CD4-positive, alpha-beta T cell treated with Interleukin-2 at 100 ng/mL for 4 hours (primary cell): ENCODE measurements at regions not wholly inside any gene's neighbourhood (a gene's known extent, or its start where the extent isn't known, plus 50 kb on each side); places are given as distances from the start of the nearest gene placed in this dataset.
"Not testable (repeated sequence)": the region's sequence is repeated elsewhere in the genome, so short reads cannot be mapped to it uniquely, and the experiment has no call there.

Source experiments
- DNase-seq: peaks from one replicate; pipeline ENCODE4 v3.0.0-alpha.2; 2020; ENCODE audit warnings: low spot score

DNA sequence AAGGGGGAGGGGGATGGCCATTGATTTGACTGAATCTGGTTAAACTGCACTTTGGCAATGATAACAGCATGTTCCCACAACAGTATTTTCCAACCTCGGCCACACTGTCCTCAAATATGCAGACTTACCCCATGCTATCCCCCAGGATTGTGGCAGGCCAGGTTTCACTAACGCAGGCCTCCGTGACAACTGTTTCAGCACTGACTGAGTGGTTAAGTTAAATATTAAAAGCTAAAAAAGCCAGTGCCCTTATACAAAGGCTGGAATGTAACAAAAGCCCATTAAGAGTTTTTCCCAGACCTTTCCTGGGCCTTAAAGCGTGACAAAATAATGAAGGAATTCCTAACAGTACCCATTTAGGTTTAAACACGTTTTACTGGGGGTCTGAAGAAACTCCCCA lies 202.9 kb downstream of the USP25 start:
- no peak for DNase-seq

DNA sequence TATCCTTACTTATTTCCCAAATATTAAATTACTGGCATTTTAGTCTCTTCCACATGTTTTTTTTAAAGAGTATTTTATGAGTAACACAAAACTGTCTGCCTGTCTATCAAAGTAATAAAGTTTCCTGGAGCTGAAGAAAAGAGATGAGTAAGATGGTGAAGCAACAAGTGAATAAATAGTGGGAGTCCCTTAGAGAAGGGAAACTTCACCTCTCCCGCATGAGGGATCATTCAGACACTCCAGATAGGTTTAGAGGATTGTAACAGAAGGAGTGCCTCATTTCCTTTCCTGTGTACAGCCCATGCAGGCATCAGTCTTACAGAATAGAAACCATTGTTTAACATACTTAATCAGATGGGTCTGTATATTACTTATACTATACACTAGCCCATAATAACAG lies 205.7 kb downstream of the USP25 start:
- DNase-seq, result no peak

DNA sequence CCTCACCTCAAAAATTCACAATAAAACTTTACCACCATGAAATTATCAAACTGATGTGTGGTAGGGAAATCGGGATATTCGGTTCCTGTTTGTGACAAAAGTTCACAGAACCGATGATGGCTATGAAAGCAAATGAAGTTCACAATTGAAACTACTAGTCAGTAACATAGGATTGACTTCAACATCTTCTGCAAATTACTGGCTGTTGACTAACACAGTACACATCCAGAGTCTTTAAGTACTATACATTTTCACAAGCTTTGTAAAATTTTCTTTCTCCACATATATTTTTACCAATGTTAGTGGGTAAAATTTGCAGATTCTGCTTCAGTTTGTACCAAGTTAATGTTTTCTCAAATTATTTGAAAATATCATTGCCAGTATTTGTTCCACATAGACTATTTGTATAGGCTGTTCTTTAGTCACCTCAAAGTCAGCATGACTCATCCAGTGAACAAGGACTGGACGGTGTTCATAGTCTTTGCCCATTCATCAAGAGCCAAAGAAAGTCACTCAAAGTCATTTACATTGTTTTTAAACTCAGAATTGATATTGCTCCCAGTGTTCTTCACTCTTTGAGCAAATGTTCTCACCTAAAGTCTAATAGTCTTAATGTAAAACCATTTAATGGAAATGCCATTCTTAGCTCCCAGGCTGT lies 213.4 kb downstream of the USP25 start:
- DNase-seq, result no peak

DNA sequence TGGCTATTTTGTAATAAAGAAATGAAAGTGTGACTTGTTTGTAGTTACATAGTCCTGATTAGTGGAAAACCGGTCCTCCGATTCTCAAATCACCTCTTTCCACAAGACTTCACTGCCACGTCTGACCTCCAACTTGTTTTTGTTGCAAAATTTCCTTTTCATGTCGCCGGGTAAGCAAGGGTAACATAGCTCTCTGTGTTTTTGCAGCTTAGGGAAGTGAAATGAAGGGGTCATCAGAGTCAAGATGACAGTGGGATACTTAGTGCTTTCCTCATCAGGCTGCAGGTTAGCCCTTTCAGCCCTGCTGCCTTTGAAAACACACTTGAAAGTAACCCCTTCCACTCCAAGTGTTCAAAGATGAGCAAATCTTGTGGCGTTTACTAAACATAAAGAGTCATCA lies 217.9 kb downstream of the USP25 start:
- DNase-seq, result no peak

DNA sequence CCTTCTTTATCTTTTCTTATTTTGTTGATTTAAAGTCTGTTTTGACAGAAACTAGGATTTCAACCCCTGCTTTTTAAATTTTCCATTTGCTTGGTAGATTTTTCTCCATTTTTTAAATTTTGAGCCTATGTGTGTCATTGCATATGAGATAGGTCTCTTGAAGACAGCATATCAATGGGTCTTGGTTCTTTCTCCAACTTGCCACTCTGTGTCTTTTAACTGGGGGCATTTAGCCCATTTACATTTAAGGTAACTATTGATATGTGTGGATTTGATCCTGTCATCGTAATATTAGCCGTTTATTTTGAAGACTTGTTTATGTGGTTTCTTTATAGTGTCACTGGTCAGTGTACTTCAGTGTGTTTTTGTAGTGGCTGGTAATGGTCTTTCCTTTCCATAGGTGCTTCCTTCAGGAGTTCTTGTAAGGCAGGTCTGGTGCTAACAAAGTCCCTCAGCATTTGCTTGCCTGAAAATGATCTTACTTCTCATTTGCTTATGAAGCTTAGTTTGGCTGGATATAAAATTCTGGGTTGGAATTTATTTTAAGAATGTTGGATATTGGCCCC lies 223.9 kb downstream of the USP25 start:
- no peak for DNase-seq

DNA sequence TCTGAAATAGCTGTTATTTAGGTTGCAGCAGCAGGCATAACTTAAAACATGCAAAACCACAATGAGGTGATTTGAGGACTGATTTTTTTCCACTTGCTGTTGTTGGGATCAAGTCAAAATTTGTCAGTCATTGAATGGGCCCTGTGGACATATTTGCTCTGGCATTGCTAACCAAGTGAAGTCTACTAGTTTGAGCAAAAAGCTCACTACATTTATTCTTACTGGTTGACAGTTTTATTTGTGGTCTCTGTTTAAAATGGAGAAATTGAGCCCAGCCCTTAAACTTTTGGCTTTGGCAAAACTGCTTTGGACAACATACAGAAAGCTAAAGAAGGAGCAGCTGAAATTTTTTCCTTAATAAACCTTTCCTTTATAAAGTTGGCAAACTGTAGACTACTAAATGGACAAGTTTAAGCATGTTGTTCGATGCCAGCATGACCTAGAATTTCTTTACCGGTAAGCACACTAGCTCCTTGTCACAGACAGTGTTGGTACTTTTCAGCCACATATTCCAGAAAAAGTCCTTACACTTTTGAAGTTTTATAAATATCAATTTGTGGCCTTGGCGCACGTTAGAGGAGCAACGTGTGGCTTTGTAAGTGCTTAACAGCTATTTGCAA lies 234.6 kb downstream of the USP25 start:
- no peak for DNase-seq

DNA sequence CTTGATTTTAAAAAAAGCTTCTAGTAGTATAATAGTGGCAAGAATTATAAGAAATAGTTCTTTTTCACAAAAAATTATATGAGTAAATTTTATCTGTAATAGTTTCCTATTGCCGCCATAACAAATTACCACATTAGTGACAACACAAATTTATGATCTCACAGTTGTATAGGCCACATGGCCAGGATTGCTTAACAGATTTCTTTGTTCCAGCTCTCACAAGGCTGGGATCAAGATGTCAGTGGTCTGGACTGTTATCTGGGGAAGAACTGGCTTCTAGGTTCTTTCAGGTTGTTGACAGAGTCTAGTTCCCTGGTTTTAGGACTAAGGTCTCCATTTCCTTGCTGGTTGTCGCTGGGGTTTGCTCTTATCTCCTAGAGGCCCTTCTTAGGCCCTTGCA lies 236.4 kb downstream of the USP25 start:
- DNase-seq, result no peak

DNA sequence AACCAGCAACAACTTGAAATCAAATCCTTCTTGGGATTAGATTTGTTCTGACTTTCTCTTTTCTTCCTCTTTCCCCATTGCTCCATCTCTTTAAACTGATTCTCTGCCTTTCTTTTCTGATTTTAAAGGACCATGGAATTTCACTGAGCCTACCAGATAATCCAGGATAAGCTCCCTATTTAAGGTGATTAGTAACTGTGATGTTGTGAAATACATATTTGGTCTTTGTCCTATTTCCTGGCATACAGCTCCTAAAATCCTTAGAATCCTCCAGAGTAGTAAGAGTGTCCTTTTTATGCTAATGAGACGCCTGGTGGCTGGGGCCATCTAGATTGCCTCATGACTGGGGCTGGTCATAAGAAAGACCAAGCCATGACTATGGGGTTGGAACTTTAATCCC lies 236.9 kb downstream of the USP25 start:
- no peak for DNase-seq

DNA sequence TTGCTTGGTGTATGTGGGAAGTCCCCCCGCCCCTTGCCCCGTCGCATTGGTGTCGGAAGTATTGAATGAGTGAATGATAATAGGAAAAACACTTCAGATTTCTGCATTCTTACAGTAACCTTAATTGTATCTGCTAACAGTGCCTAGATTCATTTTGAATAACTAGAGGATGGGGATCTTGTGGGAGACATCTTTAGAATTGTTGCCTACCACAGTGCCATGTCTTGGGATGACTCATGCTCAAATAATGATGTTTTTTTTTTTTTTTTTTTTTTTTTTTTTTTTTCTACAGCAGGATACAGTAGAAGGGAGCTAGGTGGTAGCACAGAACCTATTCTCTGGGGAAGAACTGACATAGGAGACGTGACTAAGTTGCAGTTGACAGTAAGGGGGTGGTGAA lies 237.9 kb downstream of the USP25 start:
- DNase-seq, result no peak

DNA sequence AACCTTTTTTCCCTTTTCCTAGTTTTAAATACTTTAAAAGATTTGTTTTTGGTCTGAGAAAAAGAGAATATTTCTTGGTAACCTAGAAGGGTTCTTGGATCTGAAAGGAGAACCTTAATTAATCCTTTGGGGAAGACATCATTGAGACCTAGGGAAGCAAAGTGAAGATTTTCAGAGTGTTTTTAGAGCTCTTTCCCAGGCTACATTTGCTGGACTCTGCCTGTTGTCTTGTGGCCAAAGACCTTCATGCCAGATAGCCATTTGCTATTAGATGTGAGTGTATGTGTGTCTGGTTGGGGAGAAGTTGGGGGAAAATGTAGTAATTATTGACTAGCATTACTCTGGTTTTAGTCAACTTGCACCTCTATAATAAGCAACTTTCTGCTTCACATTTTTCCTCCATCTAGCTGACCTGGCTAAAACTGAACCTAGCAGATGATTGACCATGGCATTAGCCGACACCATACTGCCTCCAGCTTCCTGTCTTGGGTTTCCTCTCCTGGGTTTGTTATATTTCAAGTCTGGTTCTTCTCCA lies 239.1 kb downstream of the USP25 start:
- no peak for DNase-seq

DNA sequence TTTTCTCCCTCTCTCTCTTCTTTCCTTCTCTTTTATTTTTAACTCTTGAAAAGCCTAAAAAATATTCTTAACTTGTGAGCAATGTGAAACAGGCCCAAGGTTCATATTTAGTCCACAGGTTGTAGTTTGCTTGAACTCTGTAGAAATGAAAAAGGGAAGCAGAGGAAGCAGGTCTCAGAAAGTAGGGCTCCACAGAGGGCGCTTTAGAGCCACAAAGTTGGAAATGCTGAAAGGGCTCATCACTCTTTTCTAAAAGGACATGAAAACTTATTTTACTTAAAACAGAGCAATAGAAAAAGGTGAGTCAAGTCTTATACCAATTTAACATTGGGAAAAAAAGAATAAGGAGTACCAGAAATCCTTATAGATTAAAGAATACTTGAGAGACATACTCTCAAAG lies 247.0 kb downstream of the USP25 start:
- DNase-seq, result no peak

DNA sequence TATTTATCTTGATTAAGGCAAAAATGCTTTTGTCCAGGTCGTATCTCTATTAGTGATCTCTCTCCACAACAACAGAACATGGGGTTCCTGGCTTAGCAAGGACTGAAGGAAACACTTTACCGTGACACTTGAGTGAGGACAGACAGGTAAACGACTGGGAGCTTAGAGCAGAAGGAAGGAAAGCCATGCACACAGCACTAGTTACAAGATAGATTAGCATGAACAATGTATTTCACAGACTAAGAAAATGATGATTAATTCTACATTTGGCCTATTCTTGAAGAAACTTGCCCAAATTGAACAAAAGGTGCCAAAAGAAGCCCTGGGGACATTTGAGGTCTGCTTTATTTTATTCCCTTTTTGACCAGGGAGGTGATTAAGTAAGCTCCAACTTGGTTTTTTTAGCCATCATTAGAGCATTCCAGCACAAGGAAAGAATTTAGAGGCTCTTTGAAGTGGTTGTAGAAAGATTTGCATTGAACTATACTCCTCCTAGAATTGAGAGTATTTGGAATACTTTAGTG lies 248.5 kb downstream of the USP25 start:
- no peak for DNase-seq

DNA sequence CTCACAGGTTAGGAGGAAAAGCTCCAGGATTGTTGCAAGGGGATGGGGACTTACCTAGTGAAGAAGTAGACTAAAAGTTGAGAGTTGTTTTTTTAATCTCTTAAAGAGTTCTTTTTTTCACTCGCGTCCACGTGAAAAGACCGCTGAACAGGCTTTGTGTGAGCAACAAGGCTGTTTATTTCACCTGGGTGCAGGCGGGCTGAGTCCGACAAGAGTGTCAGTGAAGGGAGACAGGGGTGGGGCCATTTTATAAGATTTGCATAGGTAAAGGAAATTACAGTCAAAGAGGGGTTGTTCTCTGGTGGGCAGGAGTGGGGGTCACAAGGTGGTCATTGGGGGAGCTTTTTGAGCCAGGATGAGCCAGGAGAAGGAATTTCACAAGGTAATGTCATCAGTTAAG lies 249.7 kb downstream of the USP25 start:
- not testable (repeated sequence) for DNase-seq

DNA sequence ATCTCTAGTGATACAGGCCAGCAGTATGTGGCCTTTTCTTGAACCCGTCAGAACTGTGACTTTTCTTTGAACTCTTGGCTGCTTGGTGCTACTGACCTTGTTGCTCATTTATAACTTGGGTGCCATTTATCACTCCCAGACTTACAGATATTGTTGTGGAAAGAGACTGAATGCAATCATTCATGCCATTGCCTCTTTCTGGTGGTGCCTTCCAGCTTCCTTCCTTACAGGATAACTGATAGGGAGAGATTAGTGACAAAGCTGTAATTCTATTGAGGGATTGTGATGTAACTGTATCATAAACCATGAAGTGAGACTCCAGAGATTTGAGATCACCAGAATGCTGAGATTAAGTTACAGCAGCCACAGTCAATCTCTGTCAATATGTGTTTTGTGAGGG lies 256.5 kb downstream of the USP25 start:
- DNase-seq, result no peak

DNA sequence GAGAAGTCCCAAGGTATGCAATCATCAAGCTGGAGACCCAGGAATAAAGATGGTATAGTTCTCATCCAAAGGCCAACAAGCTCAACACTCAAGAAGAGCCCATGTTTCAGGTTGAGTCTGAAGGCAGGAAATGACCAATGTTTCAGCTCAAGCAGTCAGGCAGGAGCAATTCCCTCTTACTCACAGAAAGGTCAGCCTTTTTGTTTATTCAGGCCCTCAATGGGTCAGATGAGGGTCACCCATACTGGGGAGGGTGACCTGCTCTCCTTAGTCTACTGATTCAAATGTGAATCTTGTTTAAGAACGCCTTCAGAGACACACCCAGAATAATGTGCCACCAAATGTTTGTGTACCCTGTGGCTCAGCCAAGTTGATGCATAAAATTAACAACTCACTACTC lies 262.4 kb downstream of the USP25 start:
- DNase-seq, result no peak

DNA sequence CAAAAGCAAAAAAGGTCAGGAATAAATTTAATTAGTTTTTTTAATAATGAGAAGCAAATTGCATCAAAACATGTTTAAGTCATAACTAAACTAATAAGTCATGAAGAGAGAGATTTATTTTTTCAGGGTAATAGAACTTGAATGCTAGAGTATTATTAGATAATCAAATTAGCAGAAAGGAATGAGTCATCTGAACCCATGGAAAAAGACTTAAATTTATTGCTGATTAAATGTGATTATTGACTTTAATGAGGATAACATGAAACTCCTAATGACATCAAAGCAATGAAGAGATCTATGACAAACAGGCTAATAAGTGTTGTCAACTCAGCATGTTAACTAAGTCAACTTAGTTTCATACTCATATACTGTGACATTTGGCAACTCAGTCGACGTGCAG lies 264.2 kb downstream of the USP25 start:
- no peak for DNase-seq

DNA sequence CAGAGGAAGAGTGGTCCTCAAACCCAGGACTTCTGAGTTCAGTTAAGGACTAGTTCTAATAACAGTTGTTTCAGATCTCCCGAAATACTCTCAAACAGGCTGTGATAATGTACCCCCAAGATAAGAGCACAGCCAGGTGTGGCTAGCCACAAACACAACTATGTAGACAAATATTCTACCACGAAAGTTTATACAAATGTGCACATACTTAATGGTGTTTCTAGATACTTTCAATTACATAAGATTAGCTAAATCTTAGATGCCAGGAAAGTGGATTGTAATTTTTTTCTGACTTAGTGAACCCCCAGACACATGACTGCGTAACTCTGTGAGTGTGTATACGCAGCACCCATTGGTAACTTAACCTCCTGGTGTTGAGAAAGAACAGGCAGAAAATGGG lies 270.0 kb downstream of the USP25 start:
- no peak for DNase-seq

DNA sequence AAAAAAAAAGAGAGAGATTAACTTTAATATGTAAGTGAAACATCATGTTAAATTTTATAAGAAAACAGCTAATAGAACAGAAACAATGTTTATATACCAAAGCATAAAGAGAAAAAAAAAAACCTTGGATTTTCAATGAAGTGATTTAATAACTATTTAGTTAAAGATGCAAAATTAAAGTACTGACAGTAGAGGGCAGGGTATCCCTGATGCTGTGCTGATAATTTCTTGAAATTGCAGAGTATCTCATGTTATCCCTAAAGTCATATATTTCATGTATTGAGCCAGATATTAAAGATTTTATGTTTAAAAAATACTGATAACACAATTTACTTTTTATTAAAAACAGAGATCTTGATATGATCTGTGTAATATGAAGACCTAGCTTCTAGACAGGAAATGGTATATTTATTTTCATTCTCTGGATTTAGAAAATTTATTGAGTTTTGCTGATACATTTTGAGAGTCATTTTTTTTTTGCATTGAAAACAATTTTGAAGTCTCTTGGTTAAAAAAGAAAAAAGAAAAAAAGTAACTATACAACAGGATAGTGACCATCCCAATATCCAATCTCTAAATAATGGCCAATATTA lies 273.2 kb downstream of the USP25 start:
- DNase-seq, result no peak

DNA sequence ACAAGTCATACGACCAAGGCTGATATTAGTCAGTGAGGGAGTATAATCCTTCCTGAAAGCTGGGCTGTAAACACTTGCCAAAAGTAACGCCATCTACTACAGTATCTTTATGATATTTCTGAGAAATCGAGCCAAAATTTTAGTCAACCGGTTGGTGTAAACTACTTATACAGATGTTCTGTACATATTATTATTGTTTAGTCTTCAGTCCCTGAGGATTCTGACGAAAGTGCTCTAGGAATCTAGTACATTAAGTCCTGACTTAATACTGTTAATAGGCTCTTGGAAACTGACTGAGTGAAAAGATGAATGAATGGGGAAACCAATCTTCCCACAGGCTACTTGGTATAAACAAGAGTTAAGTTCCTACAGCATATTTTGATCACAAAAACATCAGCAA lies 274.3 kb downstream of the USP25 start:
- no peak for DNase-seq

DNA sequence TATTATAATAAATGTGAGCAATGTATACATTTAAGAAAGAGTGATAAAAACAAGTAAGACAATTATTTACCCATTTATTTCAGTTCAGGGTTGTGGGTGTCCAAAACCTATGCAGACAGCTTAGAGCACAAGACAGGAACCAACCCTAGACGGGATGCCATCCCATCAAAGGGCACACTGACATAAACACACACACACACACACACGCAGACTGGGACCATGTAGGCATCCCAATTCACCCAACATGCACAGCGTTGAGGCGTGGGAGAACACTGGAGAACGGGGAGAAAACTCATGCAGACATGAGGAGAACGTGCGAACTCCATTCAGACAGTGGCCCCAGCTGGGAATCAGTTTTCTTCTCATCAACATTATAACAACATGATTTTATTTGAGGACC lies 274.7 kb downstream of the USP25 start:
- no peak for DNase-seq

DNA sequence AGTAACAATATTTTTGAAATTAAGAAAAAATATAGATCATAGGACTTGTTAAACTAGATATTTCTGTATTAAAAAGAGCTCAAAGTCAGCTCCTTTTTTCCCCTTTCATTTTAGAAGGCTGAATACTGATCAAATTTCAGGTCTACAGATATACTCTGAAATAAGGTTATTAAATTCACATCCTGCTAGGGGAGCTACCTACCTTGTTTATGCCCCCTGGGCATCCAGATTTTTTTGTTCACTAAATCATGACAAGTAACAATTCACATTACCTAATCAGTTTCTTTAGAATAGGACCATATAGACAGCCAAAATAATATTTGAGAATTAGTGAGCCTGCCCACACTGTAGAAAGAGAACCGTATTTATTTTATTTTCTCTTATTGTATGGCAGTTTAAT lies 276.2 kb downstream of the USP25 start:
- DNase-seq, result no peak

DNA sequence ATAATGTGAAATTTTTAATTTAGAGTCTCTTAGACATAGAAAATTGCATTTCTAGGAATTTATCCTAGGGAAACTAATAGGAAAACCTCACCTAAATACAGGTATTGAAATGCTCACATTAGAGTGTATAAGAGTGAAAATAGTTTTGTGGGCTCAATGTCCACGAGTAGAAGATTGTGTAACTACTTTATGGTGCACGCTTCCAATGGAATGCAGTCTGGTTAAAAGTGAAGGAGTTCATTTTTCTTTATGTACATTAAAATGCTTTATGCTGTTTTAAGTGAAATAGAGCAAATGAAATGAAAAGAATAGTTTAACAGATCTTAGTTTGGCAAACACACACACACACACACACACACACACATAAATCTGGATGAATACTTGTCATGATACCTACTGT lies 278.2 kb downstream of the USP25 start:
- DNase-seq, result no peak

DNA sequence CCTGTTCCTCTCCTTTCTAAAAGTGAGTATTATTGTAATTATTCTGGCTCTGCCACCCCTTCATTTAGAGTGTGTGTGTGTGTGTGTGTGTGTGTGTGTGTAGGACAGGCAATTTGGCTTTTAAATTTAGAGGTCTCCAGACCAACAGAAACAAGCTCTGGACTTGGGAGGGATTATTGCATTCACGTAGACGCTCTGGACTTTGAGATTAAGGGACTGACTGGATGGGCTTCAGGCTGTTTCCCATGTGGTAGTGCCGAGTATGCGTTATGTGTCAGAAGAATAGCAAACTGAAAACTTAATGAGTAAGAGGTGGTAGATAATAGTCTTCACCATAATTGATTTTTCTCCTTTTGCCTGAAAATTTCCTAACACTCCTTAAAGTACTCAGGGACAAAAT lies 281.9 kb downstream of the USP25 start:
- no peak for DNase-seq
